C4-2B (cell line): ENCODE measurements at regions not wholly inside any gene's neighbourhood (a gene's known extent, or its start where the extent isn't known, plus 50 kb on each side); places are given as distances from the start of the nearest gene placed in this dataset.

Experiments used
- CTCF ChIP-seq: fragments of 450-650 bp; conservative IDR thresholded peaks from 2 replicates; pipeline ENCODE4 v1.5.1; 2017; ENCODE audit warnings: mild to moderate bottlenecking
- ZFX ChIP-seq: fragments of 450-650 bp; IDR thresholded peaks from 2 replicates; pipeline ENCODE4 v1.6.1; 2017

- TF ChIP-seq CTCF (no peak), ZFX (no peak)
These were observed 81.8 kb upstream of the SFMBT2 start for GRCh38 chr10:7492660-7493046.
